Suprapubic skin (tissue), 3 donors: ENCODE measurements at regions not wholly inside any gene's neighbourhood (a gene's known extent, or its start where the extent isn't known, plus 50 kb on each side); places are given as distances from the start of the nearest gene placed in this dataset.

Source experiments
- CTCF ChIP-seq, 2 donors: fragments of 200-600 bp in 1 of 2; fragments of 450-650 bp in 1 of 2; sonication (generic) in 1 of 2; IDR thresholded peaks; one replicate each; pipeline ENCODE4 v1.5.1; 2016 to 2019; ENCODE audit warnings: antibody characterized with exemption in 2 of 2, mild to moderate bottlenecking in 1 of 2, moderate library complexity in 1 of 2
- EP300 ChIP-seq: sonication (generic); formaldehyde crosslinking; IDR thresholded peaks from one replicate; pipeline ENCODE4 v1.6.1; 2017; ENCODE audit warnings: antibody characterized with exemption

- TF ChIP-seq CTCF (IDR thresholded peaks at IDR 0.05) (no peak), EP300 (no peak)
Measured at GRCh38 chr5:133817456-133817855, 151.0 kb downstream of the C5orf15 start.
